Upper lobe of left lung (tissue), 4 donors: ENCODE measurements at regions not wholly inside any gene's neighbourhood (a gene's known extent, or its start where the extent isn't known, plus 50 kb on each side); places are given as distances from the start of the nearest gene placed in this dataset.

ENCODE experiments used
- EP300 ChIP-seq, 4 donors: sonication (generic); formaldehyde crosslinking; IDR thresholded peaks; one replicate each; pipeline ENCODE4 v1.5.1; 2017; ENCODE audit warnings: antibody characterized with exemption in 4 of 4, control low read depth in 2 of 4
- POLR2A ChIP-seq, 4 donors: fragments of 450-650 bp; IDR thresholded peaks; one replicate each; pipeline ENCODE4 v1.5.1; 2016 to 2017; ENCODE audit warnings: antibody characterized with exemption in 4 of 4, mild to moderate bottlenecking in 2 of 4
- POLR2AphosphoS5 ChIP-seq, 2 donors: sonication (generic); formaldehyde crosslinking; IDR thresholded peaks; one replicate each; pipeline ENCODE4 v1.5.1; 2017; ENCODE audit warnings: antibody characterized with exemption in 2 of 2
- TF ChIP-seq, protein P1 (sequence below), 6 experiments: fragments of 450-650 bp in 4 of 6; fragments of 200-600 bp in 2 of 6; sonication (generic) in 2 of 6; IDR thresholded peaks; one replicate each; pipeline ENCODE4 v1.5.1; 2016 to 2019; ENCODE audit warnings: antibody characterized with exemption in 6 of 6

- TF ChIP-seq, protein P1, sequence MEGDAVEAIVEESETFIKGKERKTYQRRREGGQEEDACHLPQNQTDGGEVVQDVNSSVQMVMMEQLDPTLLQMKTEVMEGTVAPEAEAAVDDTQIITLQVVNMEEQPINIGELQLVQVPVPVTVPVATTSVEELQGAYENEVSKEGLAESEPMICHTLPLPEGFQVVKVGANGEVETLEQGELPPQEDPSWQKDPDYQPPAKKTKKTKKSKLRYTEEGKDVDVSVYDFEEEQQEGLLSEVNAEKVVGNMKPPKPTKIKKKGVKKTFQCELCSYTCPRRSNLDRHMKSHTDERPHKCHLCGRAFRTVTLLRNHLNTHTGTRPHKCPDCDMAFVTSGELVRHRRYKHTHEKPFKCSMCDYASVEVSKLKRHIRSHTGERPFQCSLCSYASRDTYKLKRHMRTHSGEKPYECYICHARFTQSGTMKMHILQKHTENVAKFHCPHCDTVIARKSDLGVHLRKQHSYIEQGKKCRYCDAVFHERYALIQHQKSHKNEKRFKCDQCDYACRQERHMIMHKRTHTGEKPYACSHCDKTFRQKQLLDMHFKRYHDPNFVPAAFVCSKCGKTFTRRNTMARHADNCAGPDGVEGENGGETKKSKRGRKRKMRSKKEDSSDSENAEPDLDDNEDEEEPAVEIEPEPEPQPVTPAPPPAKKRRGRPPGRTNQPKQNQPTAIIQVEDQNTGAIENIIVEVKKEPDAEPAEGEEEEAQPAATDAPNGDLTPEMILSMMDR (IDR thresholded peaks at IDR 0.05): peak; percentile 30 to 64 (median 56)
- TF ChIP-seq EP300 (IDR thresholded peaks at IDR 0.05): no peak
- no peak for TF ChIP-seq POLR2A (IDR thresholded peaks at IDR 0.05)
- TF ChIP-seq POLR2AphosphoS5 (IDR thresholded peaks at IDR 0.05): no peak
Observed at GRCh38 chr18:1663879-1664705, 759.4 kb downstream of the ADCYAP1 start.
